ENCODE measurements at regions not wholly inside any gene's neighbourhood (a gene's known extent, or its start where the extent isn't known, plus 50 kb on each side); places are given as distances from the start of the nearest gene placed in this dataset.

- TF ChIP-seq HOXC10 (CRISPR knock-in tag; IDR thresholded peaks at IDR 0.05) (no peak), CTCF (tag by site-specific recombination; IDR thresholded peaks at IDR 0.05) (no peak), ZNF48 (tag by site-specific recombination; IDR thresholded peaks at IDR 0.05) (no peak)
These were observed 374.1 kb downstream of the ELAVL2 start for GRCh38 chr9:23451802-23452418.
